ENCODE measurements at regions not wholly inside any gene's neighbourhood (a gene's known extent, or its start where the extent isn't known, plus 50 kb on each side); places are given as distances from the start of the nearest gene placed in this dataset.

- no peak for TF ChIP-seq EZH2phosphoT487 (IDR thresholded peaks at IDR 0.05; ENCODE audit: borderline replicate concordance, low read depth, low read length)
- no peak for TF ChIP-seq CTCF (conservative IDR thresholded peaks at IDR 0.05; ENCODE audit: low read length)
- intact Hi-C loops (cut with micrococcal nuclease; ENCODE audit: unreplicated experiment): no loop called here
- Histone ChIP-seq H3K79me2 (ENCODE audit: insufficient read depth, low read depth, low read length) (no peaks in the 10 kb centered on the region), H3K4me2 (ENCODE audit: low read length) (no peak overlapping the region), H3K9me2 (ENCODE audit: insufficient read depth, low read length) (no peaks in the 10 kb centered on the region), H3K36me3 (ENCODE audit: insufficient read depth, low read length) (no peaks in the 10 kb centered on the region), H2AFZ (ENCODE audit: low read length) (no peak overlapping the region), H3K4me3 (ENCODE audit: low read depth, low read length, poor library complexity, severe bottlenecking) (no peak overlapping the region), H3K9me3 (ENCODE audit: low read length) (no peaks in the 10 kb centered on the region), H3K27ac (ENCODE audit: low read depth, low read length, poor library complexity, severe bottlenecking) (no peak overlapping the region), H3K4me1 (ENCODE audit: insufficient read depth, low read length, poor library complexity, severe bottlenecking) (no peaks in the 10 kb centered on the region), H4K20me1 (ENCODE audit: insufficient read depth, low read length) (no peaks in the 10 kb centered on the region)
- no TSS peak for BruUV-seq (replicated peaks)
- ChIA-PET POLR2A (interaction anchor here (1.0 to 1.2 kb wide), 2 partner anchors 17 to 85 kb away, joined by 4 to 9 read pairs; no protein-coding TSS in a partner anchor), CTCF (ENCODE audit: unreplicated experiment) (no interaction called here)
- no peak for DNase-seq (ENCODE audit: low spot score)
These were observed 132.1 kb downstream of the SPRY1 start for GRCh38 chr4:123528501-123529277.

DNA sequence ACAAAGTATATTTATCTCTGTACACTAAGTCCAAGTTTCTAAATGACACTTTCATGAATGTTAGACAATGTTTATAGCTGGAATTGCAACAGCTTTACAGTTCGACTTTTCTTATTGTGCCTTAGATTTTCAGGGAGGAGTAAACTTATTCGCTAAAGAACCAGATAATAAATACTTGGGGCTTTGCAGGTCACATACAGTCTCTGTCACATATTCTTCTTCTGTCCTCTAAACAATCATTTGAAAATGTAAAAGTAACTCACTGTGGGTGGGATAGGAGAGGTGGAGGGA lies 132.6 kb downstream of the SPRY1 start:
- Histone ChIP-seq H3K4me3 (ENCODE audit: low read depth, low read length, poor library complexity, severe bottlenecking) (no peak overlapping the region), H3K9me2 (ENCODE audit: insufficient read depth, low read length) (no peaks in the 10 kb centered on the region), H3K36me3 (ENCODE audit: insufficient read depth, low read length) (no peaks in the 10 kb centered on the region), H3K4me2 (ENCODE audit: low read length) (no peak overlapping the region), H3K4me1 (ENCODE audit: insufficient read depth, low read length, poor library complexity, severe bottlenecking) (no peaks in the 10 kb centered on the region), H2AFZ (ENCODE audit: low read length) (no peak overlapping the region), H3K79me2 (ENCODE audit: insufficient read depth, low read depth, low read length) (no peaks in the 10 kb centered on the region), H3K27ac (ENCODE audit: low read depth, low read length, poor library complexity, severe bottlenecking) (no peak overlapping the region), H3K9me3 (ENCODE audit: low read length) (peaks cover 4% of the 10 kb centered on the region; the same call in 1 of the 2 replicates), H4K20me1 (ENCODE audit: insufficient read depth, low read length) (no peaks in the 10 kb centered on the region)
- no peak for DNase-seq (ENCODE audit: low spot score)
- POLR2A ChIA-PET: interaction anchor here (0.6 to 1.2 kb wide), 3 partner anchors 16 to 130 kb away, joined by 3 to 9 read pairs (median 4); no protein-coding TSS in a partner anchor
- intact Hi-C loops (cut with micrococcal nuclease; ENCODE audit: unreplicated experiment): no loop called here
- no TSS peak for BruUV-seq (replicated peaks)
- CTCF ChIA-PET (ENCODE audit: unreplicated experiment): no interaction called here
- TF ChIP-seq EZH2phosphoT487 (IDR thresholded peaks at IDR 0.05; ENCODE audit: borderline replicate concordance, low read depth, low read length): no peak
- no peak for TF ChIP-seq CTCF (conservative IDR thresholded peaks at IDR 0.05; ENCODE audit: low read length)

DNA sequence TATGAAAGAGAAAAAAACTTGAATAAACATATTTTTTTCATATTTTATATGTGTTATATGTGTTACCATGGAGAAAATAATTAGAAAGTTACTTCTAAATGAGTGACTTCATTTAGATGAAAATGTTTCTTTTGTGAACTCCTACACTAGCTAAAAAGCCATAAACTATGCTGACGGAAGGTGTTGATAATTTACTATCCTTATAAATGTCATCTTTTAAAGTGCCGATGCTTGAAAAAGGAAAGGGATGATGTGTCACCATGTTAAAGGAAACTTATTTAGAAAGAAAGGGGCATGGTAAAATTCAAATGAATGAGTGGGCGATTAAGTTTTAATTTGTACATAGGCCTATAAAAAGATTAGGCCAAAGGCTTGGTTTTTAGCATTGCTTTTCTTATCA lies 133.8 kb downstream of the SPRY1 start:
- no TSS peak for BruUV-seq (replicated peaks)
- ChIA-PET POLR2A (interaction anchor here (0.6 to 0.7 kb wide), 2 partner anchors 8 to 22 kb away, joined by 3 read pairs; no protein-coding TSS in a partner anchor), CTCF (ENCODE audit: unreplicated experiment) (no interaction called here)
- no peaks in the 10 kb centered on the region for H3K79me2 ChIP-seq (ENCODE audit: insufficient read depth, low read depth, low read length)
- H2AFZ ChIP-seq (ENCODE audit: low read length): no peak overlapping the region
- H4K20me1 ChIP-seq (ENCODE audit: insufficient read depth, low read length): no peaks in the 10 kb centered on the region
- DNase-seq (ENCODE audit: low spot score): no peak
- H3K4me1 ChIP-seq (ENCODE audit: insufficient read depth, low read length, poor library complexity, severe bottlenecking): no peaks in the 10 kb centered on the region
- H3K9me3 ChIP-seq (ENCODE audit: low read length): peaks cover 7% of the 10 kb centered on the region; the same call in 1 of the 2 replicates
- H3K4me3 ChIP-seq (ENCODE audit: low read depth, low read length, poor library complexity, severe bottlenecking): no peak overlapping the region
- TF ChIP-seq CTCF (conservative IDR thresholded peaks at IDR 0.05; ENCODE audit: low read length) (no peak), EZH2phosphoT487 (IDR thresholded peaks at IDR 0.05; ENCODE audit: borderline replicate concordance, low read depth, low read length) (no peak)
- no peaks in the 10 kb centered on the region for H3K36me3 ChIP-seq (ENCODE audit: insufficient read depth, low read length)
- no peaks in the 10 kb centered on the region for H3K9me2 ChIP-seq (ENCODE audit: insufficient read depth, low read length)
- no peak overlapping the region for H3K27ac ChIP-seq (ENCODE audit: low read depth, low read length, poor library complexity, severe bottlenecking)
- H3K4me2 ChIP-seq (ENCODE audit: low read length): no peak overlapping the region
- intact Hi-C loops (cut with micrococcal nuclease; ENCODE audit: unreplicated experiment): no loop called here

Data from OCI-LY7 (cell line).